K562 (cell line): ENCODE measurements at regions not wholly inside any gene's neighbourhood (a gene's known extent, or its start where the extent isn't known, plus 50 kb on each side); places are given as distances from the start of the nearest gene placed in this dataset.

Source experiments
- ATAC-seq: fragments of 200-7000 bp; cut with Tn5 transposase; 3 replicates; pipeline ENCODE4 v1.9.1; 2020; ENCODE audit warnings: moderate library complexity
- BruUV-seq: library from RNA; stranded (reverse); fragments of 400-500 nt; replicated peaks from 2 replicates; lab custom pipeline; 2021; lab: Mats Ljungman, UMichigan
- CTCF ChIA-PET: fragments of 300-600 bp; formaldehyde crosslinking; extraction: SDS; loops from one replicate; lab custom pipeline; 2021; ENCODE audit warnings: low intra/inter-chr PET ratio; lab: Yijun Ruan, JAX
- POLR2A ChIA-PET: fragments of 300-600, 350-650 bp; sonication (Branson Sonifier 250); formaldehyde crosslinking; extraction: SDS; loops from one replicate; lab custom pipeline; 2021; ENCODE audit warnings: antibody characterized with exemption, inconsistent platforms; lab: Yijun Ruan, JAX
- DNase-seq, 4 experiments: peaks; one replicate each; pipeline versions ENCODE4 v3.0.0 to v3.0.0-alpha.2; 2011 to 2018; ENCODE audit warnings: low spot score in 3 of 4, mixed read lengths in 3 of 4; ENCODE audit errors: extremely low read depth in 1 of 4
- FAIRE-seq: peaks from 2 replicates; lab custom pipeline; 2011; peaks lifted over from hg19 to GRCh38; lab: Jason Lieb, UNC
- H2AFZ ChIP-seq: 2 replicates; pipeline ENCODE4 v1.6.0; 2011; ENCODE audit warnings: low read depth, low read length, control low read depth, inconsistent platforms
- H3K27ac ChIP-seq: fragments of 200-600 bp; 3 replicates; pipeline ENCODE4 v1.8.0; 2011; ENCODE audit warnings: low read depth, mild to moderate bottlenecking, control low read depth, inconsistent platforms, low read length, moderate library complexity, mixed read lengths; ENCODE audit errors: extremely low read depth
- H3K27me3 ChIP-seq, 2 experiments: fragments of 300-600 bp in 1 of 2; 2 replicates in 1 of 2; 3 replicates in 1 of 2; pipeline versions ENCODE4 v1.6.0 to v1.8.0; 2011; ENCODE audit warnings: inconsistent platforms in 2 of 2, low read length in 2 of 2, mild to moderate bottlenecking in 1 of 2, mixed read lengths in 1 of 2, moderate library complexity in 1 of 2; ENCODE audit not compliant: control insufficient read depth in 2 of 2, insufficient read depth in 2 of 2
- H3K36me3 ChIP-seq: fragments of 300-600 bp; 3 replicates; pipeline ENCODE4 v1.8.0; 2011; ENCODE audit warnings: mild to moderate bottlenecking, low read length, inconsistent platforms; ENCODE audit not compliant: control insufficient read depth, insufficient read depth
- H3K4me1 ChIP-seq, 2 experiments: fragments of 200-600 bp in 1 of 2; replicated peaks in 1 of 2; 2 replicates in 1 of 2; 3 replicates in 1 of 2; pipeline versions ENCODE4 v1.5.1 to v1.8.0; 2011; ENCODE audit warnings: inconsistent platforms in 2 of 2, low read length in 2 of 2, mild to moderate bottlenecking in 1 of 2, mixed read lengths in 1 of 2, moderate library complexity in 1 of 2; ENCODE audit not compliant: control insufficient read depth in 2 of 2, insufficient read depth in 2 of 2
- H3K4me2 ChIP-seq: 2 replicates; pipeline ENCODE4 v1.6.1; 2011; ENCODE audit warnings: low read length, control low read depth, inconsistent platforms, mixed read lengths; ENCODE audit not compliant: insufficient read depth
- H3K4me3 ChIP-seq: fragments of 200-600 bp; sonication (generic), shearing (Covaris generic); 2 replicates; pipeline ENCODE4 v1.5.1; 2016; ENCODE audit warnings: control low read depth, inconsistent platforms
- H3K79me2 ChIP-seq: fragments of 200-600 bp; 3 replicates; pipeline ENCODE4 v1.8.0; 2011; ENCODE audit warnings: low read length, inconsistent platforms; ENCODE audit not compliant: control insufficient read depth, insufficient read depth
- H3K9ac ChIP-seq, 2 experiments: 2 replicates each; pipeline versions ENCODE4 v1.6.0 to v1.6.1; 2011; ENCODE audit warnings: low read depth in 2 of 2, low read length in 2 of 2, control low read depth in 1 of 2, inconsistent platforms in 1 of 2, mild to moderate bottlenecking in 1 of 2, mixed read lengths in 1 of 2; ENCODE audit not compliant: insufficient read depth in 1 of 2
- H3K9me1 ChIP-seq: one replicate; pipeline ENCODE4 v1.6.0; 2011; ENCODE audit warnings: inconsistent platforms, mild to moderate bottlenecking, low read length, moderate library complexity; ENCODE audit not compliant: control insufficient read depth, insufficient read depth
- H3K9me3 ChIP-seq: replicated peaks from 2 replicates; pipeline ENCODE4 v1.5.1; 2011; ENCODE audit warnings: low read depth, low read length, inconsistent platforms; ENCODE audit not compliant: control insufficient read depth, insufficient read depth
- H4K20me1 ChIP-seq: replicated peaks from 2 replicates; pipeline ENCODE4 v1.6.1; 2011; ENCODE audit warnings: low read length, inconsistent platforms, mixed read lengths; ENCODE audit not compliant: control insufficient read depth, insufficient read depth
- EP300 ChIP-seq: IDR thresholded peaks from 2 replicates; pipeline ENCODE4 v1.6.1; 2012; ENCODE audit warnings: low read length, improper control_type of control experiment
- HSF4 ChIP-seq: fragments of 250-450 bp; sonication (Bioruptor Pico); IDR thresholded peaks from 2 replicates; pipeline ENCODE4 v2.1.2; 2022; ENCODE audit warnings: mild to moderate bottlenecking, moderate library complexity, borderline replicate concordance
- NFXL1 ChIP-seq: fragments of 450-650 bp; formaldehyde crosslinking; IDR thresholded peaks from 2 replicates; pipeline ENCODE4 v1.4.0; 2021; ENCODE audit warnings: mild to moderate bottlenecking
- NR3C1 ChIP-seq: sonication (generic); formaldehyde crosslinking; IDR thresholded peaks from 2 replicates; pipeline ENCODE4 v1.8.1; 2022; ENCODE audit warnings: missing genetic modification reagents
- RBM15 ChIP-seq: fragments of 200-400 bp; formaldehyde crosslinking; IDR thresholded peaks from 2 replicates; pipeline ENCODE4 v1.6.1; 2018; ENCODE audit warnings: mild to moderate bottlenecking, low read length, moderate library complexity; ENCODE audit not compliant: insufficient read depth
- TEAD1 ChIP-seq, 2 experiments: fragments of 450-650 bp in 1 of 2; sonication (generic) in 1 of 2; formaldehyde crosslinking; IDR thresholded peaks; 2 replicates each; pipeline versions ENCODE4 v1.4.0 to v1.8.0; 2020 to 2022; ENCODE audit warnings: mild to moderate bottlenecking in 2 of 2, missing genetic modification reagents in 1 of 2
- U2AF1 ChIP-seq: fragments of 200-400 bp; formaldehyde crosslinking; optimal IDR thresholded peaks from 2 replicates; pipeline ENCODE3; 2017; ENCODE audit warnings: mild to moderate bottlenecking, low read depth, low read length, moderate library complexity
- ZNF431 ChIP-seq: sonication (generic); formaldehyde crosslinking; IDR thresholded peaks from 2 replicates; pipeline ENCODE4 v1.8.0; 2022; ENCODE audit warnings: mild to moderate bottlenecking, missing genetic modification reagents
- ZNF507 ChIP-seq: conservative IDR thresholded peaks from 2 replicates; pipeline ENCODE4 v1.6.1; 2017; ENCODE audit warnings: missing genetic modification characterization, missing compliant biosample characterization
- WGBS: fragments of 100-300 bp; shearing (Covaris generic); methylation state at CpG from one replicate; pipeline ENCODE4 v1.1.6; 2016; ENCODE audit warnings: low coverage, mixed read lengths; ENCODE audit not compliant: insufficient coverage; ENCODE audit errors: missing lambda C conversion rate; 5-methylcytosine and 5-hydroxymethylcytosine counted together
- in situ Hi-C: fragments of 300-500 bp; cut with MboI; formaldehyde crosslinking; loops from 4 replicates; pipeline ENCODE4 v1.15.0; 2018; ENCODE audit warnings: inconsistent platforms, mixed read lengths
- intact Hi-C: fragments of 100-400 bp; cut with micrococcal nuclease; formaldehyde crosslinking; loops from 2 replicates; pipeline ENCODE4 v1.14.2; 2022
- TF ChIP-seq, protein P1 (sequence below): fragments of 250-450 bp; sonication (Bioruptor Pico); IDR thresholded peaks from 2 replicates; pipeline ENCODE4 v1.5.0; 2021; ENCODE audit warnings: mild to moderate bottlenecking, moderate library complexity
- TF ChIP-seq, protein P2 (sequence below), 2 experiments: fragments of 450-650 bp; conservative IDR thresholded peaks; 2 replicates each; pipeline ENCODE4 v1.6.1; 2017; ENCODE audit warnings: mild to moderate bottlenecking in 2 of 2, moderate library complexity in 2 of 2
- TF ChIP-seq, protein P3 (sequence below): sonication (generic); formaldehyde crosslinking; IDR thresholded peaks from 2 replicates; pipeline ENCODE4 v1.8.1; 2022; ENCODE audit warnings: missing genetic modification reagents

DNA sequence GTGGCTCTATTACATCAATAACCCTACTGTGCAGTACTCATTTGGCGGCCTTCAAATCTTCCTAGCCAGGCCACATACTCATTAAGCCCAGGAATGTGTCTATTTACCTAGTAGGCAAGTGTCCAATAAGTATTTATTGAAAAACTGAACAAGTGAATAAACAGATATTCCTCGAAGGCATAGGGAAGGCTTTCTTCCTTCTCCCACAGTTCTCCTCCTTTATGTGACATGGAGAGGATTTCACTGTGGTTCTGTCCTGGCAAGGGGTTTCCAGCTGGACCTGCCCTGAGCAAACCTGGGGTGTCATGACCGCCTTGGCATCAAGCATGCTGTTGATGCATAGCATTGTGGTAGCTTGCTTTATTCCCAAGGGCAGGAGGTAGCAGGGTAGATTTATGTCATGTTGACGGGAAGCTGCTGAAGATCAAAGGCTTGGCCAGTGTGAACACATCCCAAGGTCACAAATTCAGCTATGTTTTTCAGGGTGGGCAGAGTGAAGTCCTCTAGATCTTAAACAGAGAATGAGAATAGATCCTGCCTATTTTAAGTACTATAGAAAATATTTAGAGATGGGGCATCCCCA is 195.1 kb downstream of the INHBA start:
- FAIRE-seq (no peak), ATAC-seq (no peak), DNase-seq (no peak)
- Histone ChIP-seq H3K9ac (no peak overlapping the region), H3K79me2 (no peaks in the 10 kb centered on the region), H2AFZ (no peak overlapping the region), H3K9me1 (no peaks in the 10 kb centered on the region), H3K4me3 (no peak overlapping the region), H3K9me3 (no peaks in the 10 kb centered on the region), H3K27me3 (no peaks in the 10 kb centered on the region), H4K20me1 (no peaks in the 10 kb centered on the region), H3K4me2 (no peak overlapping the region), H3K4me1 (no peaks in the 10 kb centered on the region), H3K27ac (no peak overlapping the region), H3K36me3 (no peaks in the 10 kb centered on the region)
- ChIA-PET POLR2A (no interaction called here), CTCF (no interaction called here)
- no TSS peak for BruUV-seq
- no peak for TF ChIP-seq NR3C1 (CRISPR knock-in tag)
- TF ChIP-seq, protein P1, sequence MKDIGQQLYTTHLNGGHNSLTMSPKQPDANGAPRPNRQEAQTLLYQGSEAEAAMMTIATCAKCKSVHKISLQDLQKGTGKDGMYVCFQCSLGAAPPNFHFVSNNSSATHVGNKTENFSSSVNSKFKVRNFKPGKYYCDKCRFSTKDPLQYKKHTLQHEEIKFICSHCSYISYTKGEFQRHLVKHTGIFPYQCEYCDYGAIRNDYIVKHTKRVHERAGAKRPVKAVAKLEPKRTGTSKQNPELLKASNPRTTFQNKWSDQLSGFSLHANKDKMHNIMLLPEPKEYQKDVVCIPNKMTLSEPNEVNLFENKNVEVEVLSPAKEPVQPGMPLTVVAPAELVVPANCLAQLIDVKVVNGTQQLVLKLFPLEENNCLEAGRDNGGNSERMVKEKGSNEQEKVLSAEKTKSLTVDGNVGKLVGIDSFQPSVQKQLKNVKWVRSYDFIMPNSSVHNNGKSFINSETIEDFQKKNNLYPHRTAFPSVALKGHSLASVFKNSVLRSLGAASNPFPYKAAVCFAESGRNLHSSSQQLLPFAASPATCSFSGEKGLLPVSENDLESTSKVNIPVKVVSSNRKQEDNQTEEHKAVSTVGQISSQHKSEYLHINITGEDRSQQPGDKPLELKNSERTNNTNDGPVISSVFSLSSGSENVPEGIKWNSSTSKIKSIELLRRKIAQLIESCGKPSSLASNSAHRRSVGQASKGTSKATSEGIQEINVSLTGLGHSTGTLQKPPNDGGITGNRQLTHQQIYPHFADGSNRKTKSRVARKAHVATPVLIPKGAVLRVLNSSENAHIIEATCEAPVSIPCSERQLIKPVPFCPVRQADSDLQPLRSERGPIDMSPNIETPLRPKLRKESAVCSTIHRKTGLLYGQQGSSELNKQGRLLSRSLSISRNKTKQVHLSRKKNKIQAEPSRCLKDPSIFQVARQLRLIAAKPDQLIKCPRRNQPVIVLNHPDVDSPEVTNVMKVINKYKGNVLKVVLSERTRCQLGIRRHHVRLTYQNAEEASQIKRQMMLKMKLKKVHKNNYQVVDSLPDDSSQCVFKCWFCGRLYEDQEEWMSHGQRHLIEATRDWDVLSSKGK, result no peak
- TF ChIP-seq ZNF431 (CRISPR knock-in tag), result no peak
- no peak for TF ChIP-seq TEAD1 (CRISPR knock-in tag; IDR thresholded peaks at IDR 0.05)
- no peak for TF ChIP-seq ZNF507 (tag)
- TF ChIP-seq, protein P2, sequence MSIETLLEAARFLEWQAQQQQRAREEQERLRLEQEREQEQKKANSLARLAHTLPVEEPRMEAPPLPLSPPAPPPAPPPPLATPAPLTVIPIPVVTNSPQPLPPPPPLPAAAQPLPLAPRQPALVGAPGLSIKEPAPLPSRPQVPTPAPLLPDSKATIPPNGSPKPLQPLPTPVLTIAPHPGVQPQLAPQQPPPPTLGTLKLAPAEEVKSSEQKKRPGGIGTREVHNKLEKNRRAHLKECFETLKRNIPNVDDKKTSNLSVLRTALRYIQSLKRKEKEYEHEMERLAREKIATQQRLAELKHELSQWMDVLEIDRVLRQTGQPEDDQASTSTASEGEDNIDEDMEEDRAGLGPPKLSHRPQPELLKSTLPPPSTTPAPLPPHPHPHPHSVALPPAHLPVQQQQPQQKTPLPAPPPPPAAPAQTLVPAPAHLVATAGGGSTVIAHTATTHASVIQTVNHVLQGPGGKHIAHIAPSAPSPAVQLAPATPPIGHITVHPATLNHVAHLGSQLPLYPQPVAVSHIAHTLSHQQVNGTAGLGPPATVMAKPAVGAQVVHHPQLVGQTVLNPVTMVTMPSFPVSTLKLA (conservative IDR thresholded peaks at IDR 0.05), result no peak
- TF ChIP-seq HSF4, result no peak
- no peak for TF ChIP-seq NFXL1 (CRISPR knock-in tag)
- no peak for TF ChIP-seq U2AF1
- TF ChIP-seq EP300, result no peak
- no peak for TF ChIP-seq RBM15
- TF ChIP-seq, protein P3, sequence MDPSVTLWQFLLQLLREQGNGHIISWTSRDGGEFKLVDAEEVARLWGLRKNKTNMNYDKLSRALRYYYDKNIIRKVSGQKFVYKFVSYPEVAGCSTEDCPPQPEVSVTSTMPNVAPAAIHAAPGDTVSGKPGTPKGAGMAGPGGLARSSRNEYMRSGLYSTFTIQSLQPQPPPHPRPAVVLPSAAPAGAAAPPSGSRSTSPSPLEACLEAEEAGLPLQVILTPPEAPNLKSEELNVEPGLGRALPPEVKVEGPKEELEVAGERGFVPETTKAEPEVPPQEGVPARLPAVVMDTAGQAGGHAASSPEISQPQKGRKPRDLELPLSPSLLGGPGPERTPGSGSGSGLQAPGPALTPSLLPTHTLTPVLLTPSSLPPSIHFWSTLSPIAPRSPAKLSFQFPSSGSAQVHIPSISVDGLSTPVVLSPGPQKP (CRISPR knock-in tag), result no peak
- in situ Hi-C loops (no loop called here), intact Hi-C loops (no loop called here)
- 0% methylated on average over 4 of the region's 4 CpGs for WGBS
